Endodermal cell (in vitro differentiated cells): ENCODE measurements at regions not wholly inside any gene's neighbourhood (a gene's known extent, or its start where the extent isn't known, plus 50 kb on each side); places are given as distances from the start of the nearest gene placed in this dataset.

Experiments
- DNase-seq: peaks from one replicate; pipeline ENCODE4 v3.0.0-alpha.2; 2017
- H3K27ac ChIP-seq: 2 replicates; pipeline ENCODE4 v1.5.1; 2013; ENCODE audit warnings: mild to moderate bottlenecking, low read depth, low read length, moderate library complexity
- H3K27me3 ChIP-seq: 2 replicates; pipeline ENCODE4 v1.6.1; 2013; ENCODE audit warnings: mild to moderate bottlenecking, low read length, moderate library complexity; ENCODE audit not compliant: insufficient read depth, control insufficient read depth, poor library complexity, severe bottlenecking
- H3K36me3 ChIP-seq: 2 replicates; pipeline ENCODE4 v1.7.0; 2013; ENCODE audit warnings: mild to moderate bottlenecking, low read length, moderate library complexity; ENCODE audit not compliant: control insufficient read depth, insufficient read depth
- H3K4me1 ChIP-seq: one replicate; pipeline ENCODE4 v1.7.0; 2013; ENCODE audit warnings: low read length; ENCODE audit not compliant: control insufficient read depth, insufficient read depth
- H3K4me3 ChIP-seq: 2 replicates; pipeline ENCODE4 v1.5.1; 2013; ENCODE audit warnings: mild to moderate bottlenecking, low read length, moderate library complexity
- H3K9ac ChIP-seq: 2 replicates; pipeline ENCODE4 v1.6.1; 2013; ENCODE audit warnings: mild to moderate bottlenecking, low read length, moderate library complexity; ENCODE audit not compliant: poor library complexity, severe bottlenecking; ENCODE audit errors: extremely low read depth
- H3K9me3 ChIP-seq: 2 replicates; pipeline ENCODE4 v1.6.1; 2013; ENCODE audit warnings: mild to moderate bottlenecking, low read length, moderate library complexity; ENCODE audit not compliant: control insufficient read depth
- H3K27ac Mint-ChIP-seq: 2 replicates; pipeline ENCODE4 v1.8.0; 2020; ENCODE audit warnings: mixed read lengths
- H3K27me3 Mint-ChIP-seq: 2 replicates; pipeline ENCODE4 v1.8.0; 2021; ENCODE audit warnings: mild to moderate bottlenecking, mixed read lengths; ENCODE audit not compliant: insufficient read depth
- H3K36me3 Mint-ChIP-seq: 2 replicates; pipeline ENCODE4 v1.8.0; 2020; ENCODE audit warnings: low read depth, mixed read lengths
- H3K4me1 Mint-ChIP-seq: 2 replicates; pipeline ENCODE4 v1.8.0; 2020; ENCODE audit warnings: mixed read lengths
- H3K4me3 Mint-ChIP-seq: 2 replicates; pipeline ENCODE4 v1.8.0; 2020; ENCODE audit warnings: mild to moderate bottlenecking, moderate library complexity, mixed read lengths
- H3K9me3 Mint-ChIP-seq: 2 replicates; pipeline ENCODE4 v1.8.0; 2020; ENCODE audit warnings: mild to moderate bottlenecking, mixed read lengths
- CTCF ChIP-seq: fragments of 200-600 bp; sonication (generic); conservative IDR thresholded peaks from 2 replicates; pipeline ENCODE4 v1.5.0; 2021; ENCODE audit warnings: antibody characterized with exemption, mild to moderate bottlenecking
- WGBS, 2 experiments: methylation state at CpG; one replicate each; pipeline versions ENCODE4 v1.1.5 to v1.1.7; 2013; ENCODE audit warnings: missing lambda C conversion rate in 2 of 2, mixed read lengths in 1 of 2; ENCODE audit not compliant: insufficient coverage in 1 of 2, insufficient read length in 1 of 2; 5-methylcytosine and 5-hydroxymethylcytosine counted together

- Mint-ChIP-seq H3K4me1 (peaks cover 28% of the 10 kb centered on the region), H3K27me3 (peaks cover 31% of the 10 kb centered on the region), H3K9me3 (peaks cover 6% of the 10 kb centered on the region), H3K27ac (no peak overlapping the region), H3K36me3 (no peaks in the 10 kb centered on the region), H3K4me3 (no peak overlapping the region)
- no peak for DNase-seq
- Histone ChIP-seq H3K4me3 (no peak overlapping the region), H3K27me3 (peaks cover 19% of the 10 kb centered on the region), H3K27ac (no peak overlapping the region), H3K36me3 (no peaks in the 10 kb centered on the region), H3K9ac (no peak overlapping the region), H3K4me1 (no peaks in the 10 kb centered on the region), H3K9me3 (no peaks in the 10 kb centered on the region)
- WGBS, 2 experiments = 91 to 95% methylated on average over 6 to 10 of the region's 10 CpGs
- TF ChIP-seq CTCF = no peak
These were observed 696.1 kb upstream of the TMEM132C start for GRCh38 chr12:127570793-127571360.

- DNase-seq = no peak
- H3K4me3 Mint-ChIP-seq = no peak overlapping the region
- H3K36me3 ChIP-seq = no peaks in the 10 kb centered on the region
- no peaks in the 10 kb centered on the region for H3K36me3 Mint-ChIP-seq
- no peak overlapping the region for H3K4me3 ChIP-seq
- peaks cover 19% of the 10 kb centered on the region for H3K27me3 ChIP-seq
- H3K4me1 Mint-ChIP-seq = peaks cover 28% of the 10 kb centered on the region
- peaks cover 37% of the 10 kb centered on the region for H3K27me3 Mint-ChIP-seq
- peaks cover 3% of the 10 kb centered on the region for H3K9me3 Mint-ChIP-seq
- no peak overlapping the region for H3K9ac ChIP-seq
- whole genome bisulfite sequencing, 2 experiments = 93% methylated on average over 3 of the region's 3 CpGs; no CpG with 5 or more reads in 1 of the 2 experiments
- TF ChIP-seq CTCF = no peak
- no peaks in the 10 kb centered on the region for H3K4me1 ChIP-seq
- no peak overlapping the region for H3K27ac Mint-ChIP-seq
- H3K9me3 ChIP-seq = no peaks in the 10 kb centered on the region
- no peak overlapping the region for H3K27ac ChIP-seq
These were observed 695.4 kb upstream of the TMEM132C start for GRCh38 chr12:127571578-127571977.

DNA sequence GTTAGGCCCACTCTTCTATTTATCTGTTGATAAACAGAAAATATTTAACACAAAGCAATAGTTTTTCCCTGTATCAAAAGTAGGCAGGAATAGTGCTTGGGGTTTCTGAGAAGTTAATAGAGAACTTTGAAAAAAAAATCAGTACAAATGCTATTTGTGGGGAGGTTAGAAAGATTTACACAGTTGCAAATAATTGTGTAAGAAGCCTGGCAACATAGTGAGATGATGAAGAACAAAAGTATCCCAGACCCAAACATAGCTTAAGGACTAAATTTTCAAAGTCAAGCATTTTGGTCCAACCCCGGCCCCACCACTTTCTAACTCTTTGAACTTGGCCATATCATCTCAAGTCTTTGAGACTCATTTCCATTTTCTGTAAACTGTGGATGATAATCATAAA lies 687.5 kb upstream of the TMEM132C start:
- no peak for DNase-seq
- Mint-ChIP-seq H3K36me3 (no peaks in the 10 kb centered on the region), H3K4me1 (peaks cover 13% of the 10 kb centered on the region), H3K27ac (no peak overlapping the region), H3K27me3 (peaks cover 6% of the 10 kb centered on the region), H3K9me3 (no peaks in the 10 kb centered on the region), H3K4me3 (no peak overlapping the region)
- no peak for TF ChIP-seq CTCF
- 93 to 100% methylated on average over 1 of the region's 1 CpG for WGBS, 2 experiments
- Histone ChIP-seq H3K36me3 (no peaks in the 10 kb centered on the region), H3K4me3 (no peak overlapping the region), H3K9me3 (no peaks in the 10 kb centered on the region), H3K27me3 (no peaks in the 10 kb centered on the region), H3K4me1 (no peaks in the 10 kb centered on the region), H3K9ac (no peak overlapping the region), H3K27ac (no peak overlapping the region)
